ENCODE measurements at regions not wholly inside any gene's neighbourhood (a gene's known extent, or its start where the extent isn't known, plus 50 kb on each side); places are given as distances from the start of the nearest gene placed in this dataset.

GRCh38 chr14:97866195-97866594 lies 1069.0 kb downstream of the VRK1 start:
- intact Hi-C loops (cut with DNase I), result no loop called here
- H3K27ac ChIP-seq (ENCODE audit: low read depth in 2 of 2, low read length in 2 of 2), result no peak overlapping the region
- no peaks in the 10 kb centered on the region for H3K36me3 ChIP-seq (ENCODE audit: control insufficient read depth in 2 of 3, insufficient read depth in 3 of 3, low read length in 3 of 3)
- FAIRE-seq (no peak), DNase-seq (no peak)
- H3K9ac ChIP-seq (ENCODE audit: low read length in 3 of 3), result no peak overlapping the region
- H3K9me3 ChIP-seq (ENCODE audit: control insufficient read depth in 2 of 3, insufficient read depth in 1 of 3, low read length in 3 of 3), result no peaks in the 10 kb centered on the region
- H3K27me3 ChIP-seq (ENCODE audit: control insufficient read depth, insufficient read depth, low read length), result no peaks in the 10 kb centered on the region
- H3K4me1 ChIP-seq (ENCODE audit: control insufficient read depth in 2 of 3, insufficient read depth in 2 of 3, low read depth in 1 of 3, low read length in 3 of 3), result no peaks in the 10 kb centered on the region
- no peak for TF ChIP-seq CTCF (IDR thresholded peaks at IDR 0.05; ENCODE audit: borderline replicate concordance, extremely low read depth, insufficient read depth)
- no peak overlapping the region for H3K4me3 ChIP-seq (ENCODE audit: low read length in 3 of 3)

GRCh38 chr14:97866664-97867063 lies 1069.5 kb downstream of the VRK1 start:
- Histone ChIP-seq H3K27ac (ENCODE audit: low read depth in 2 of 2, low read length in 2 of 2) (no peak overlapping the region), H3K36me3 (ENCODE audit: control insufficient read depth in 2 of 3, insufficient read depth in 3 of 3, low read length in 3 of 3) (no peaks in the 10 kb centered on the region), H3K27me3 (ENCODE audit: control insufficient read depth, insufficient read depth, low read length) (no peaks in the 10 kb centered on the region), H3K4me1 (ENCODE audit: control insufficient read depth in 2 of 3, insufficient read depth in 2 of 3, low read depth in 1 of 3, low read length in 3 of 3) (no peaks in the 10 kb centered on the region), H3K4me3 (ENCODE audit: low read length in 3 of 3) (no peak overlapping the region), H3K9ac (ENCODE audit: low read length in 3 of 3) (no peak overlapping the region), H3K9me3 (ENCODE audit: control insufficient read depth in 2 of 3, insufficient read depth in 1 of 3, low read length in 3 of 3) (no peaks in the 10 kb centered on the region)
- DNase-seq (no peak), FAIRE-seq (no peak)
- intact Hi-C loops (cut with DNase I), result no loop called here
- no peak for TF ChIP-seq CTCF (IDR thresholded peaks at IDR 0.05; ENCODE audit: borderline replicate concordance, extremely low read depth, insufficient read depth)

GRCh38 chr14:97873291-97873690 lies 1076.1 kb downstream of the VRK1 start:
- TF ChIP-seq CTCF (IDR thresholded peaks at IDR 0.05; ENCODE audit: borderline replicate concordance, extremely low read depth, insufficient read depth), result no peak
- FAIRE-seq (no peak), DNase-seq (no peak)
- Histone ChIP-seq H3K27ac (ENCODE audit: low read depth in 2 of 2, low read length in 2 of 2) (no peak overlapping the region), H3K27me3 (ENCODE audit: control insufficient read depth, insufficient read depth, low read length) (no peaks in the 10 kb centered on the region), H3K4me1 (ENCODE audit: control insufficient read depth in 2 of 3, insufficient read depth in 2 of 3, low read depth in 1 of 3, low read length in 3 of 3) (no peaks in the 10 kb centered on the region), H3K4me3 (ENCODE audit: low read length in 3 of 3) (no peak overlapping the region), H3K9me3 (ENCODE audit: control insufficient read depth in 2 of 3, insufficient read depth in 1 of 3, low read length in 3 of 3) (no peaks in the 10 kb centered on the region), H3K9ac (ENCODE audit: low read length in 3 of 3) (no peak overlapping the region), H3K36me3 (ENCODE audit: control insufficient read depth in 2 of 3, insufficient read depth in 3 of 3, low read length in 3 of 3) (no peaks in the 10 kb centered on the region)
- intact Hi-C loops (cut with DNase I), result no loop called here

GRCh38 chr14:97874394-97874793 lies 1077.2 kb downstream of the VRK1 start:
- no peak overlapping the region for H3K4me3 ChIP-seq (ENCODE audit: low read length in 3 of 3)
- intact Hi-C loops (cut with DNase I), result no loop called here
- H3K9me3 ChIP-seq (ENCODE audit: control insufficient read depth in 2 of 3, insufficient read depth in 1 of 3, low read length in 3 of 3), result no peaks in the 10 kb centered on the region
- FAIRE-seq (no peak), DNase-seq (no peak)
- H3K4me1 ChIP-seq (ENCODE audit: control insufficient read depth in 2 of 3, insufficient read depth in 2 of 3, low read depth in 1 of 3, low read length in 3 of 3), result no peaks in the 10 kb centered on the region
- TF ChIP-seq CTCF (IDR thresholded peaks at IDR 0.05; ENCODE audit: borderline replicate concordance, extremely low read depth, insufficient read depth), result no peak
- no peaks in the 10 kb centered on the region for H3K36me3 ChIP-seq (ENCODE audit: control insufficient read depth in 2 of 3, insufficient read depth in 3 of 3, low read length in 3 of 3)
- H3K27ac ChIP-seq (ENCODE audit: low read depth in 2 of 2, low read length in 2 of 2), result no peak overlapping the region
- H3K27me3 ChIP-seq (ENCODE audit: control insufficient read depth, insufficient read depth, low read length), result no peaks in the 10 kb centered on the region
- H3K9ac ChIP-seq (ENCODE audit: low read length in 3 of 3), result no peak overlapping the region

Measured in kidney (tissue), 13 donors.